Endodermal cell (in vitro differentiated cells): ENCODE measurements at regions not wholly inside any gene's neighbourhood (a gene's known extent, or its start where the extent isn't known, plus 50 kb on each side); places are given as distances from the start of the nearest gene placed in this dataset.

Source experiments
- DNase-seq: peaks from one replicate; pipeline ENCODE4 v3.0.0-alpha.2; 2017
- H3K27ac ChIP-seq: 2 replicates; pipeline ENCODE4 v1.5.1; 2013; ENCODE audit warnings: mild to moderate bottlenecking, low read depth, low read length, moderate library complexity
- H3K27me3 ChIP-seq: 2 replicates; pipeline ENCODE4 v1.6.1; 2013; ENCODE audit warnings: mild to moderate bottlenecking, low read length, moderate library complexity; ENCODE audit not compliant: insufficient read depth, control insufficient read depth, poor library complexity, severe bottlenecking
- H3K36me3 ChIP-seq: 2 replicates; pipeline ENCODE4 v1.7.0; 2013; ENCODE audit warnings: mild to moderate bottlenecking, low read length, moderate library complexity; ENCODE audit not compliant: control insufficient read depth, insufficient read depth
- H3K4me1 ChIP-seq: one replicate; pipeline ENCODE4 v1.7.0; 2013; ENCODE audit warnings: low read length; ENCODE audit not compliant: control insufficient read depth, insufficient read depth
- H3K4me3 ChIP-seq: 2 replicates; pipeline ENCODE4 v1.5.1; 2013; ENCODE audit warnings: mild to moderate bottlenecking, low read length, moderate library complexity
- H3K9ac ChIP-seq: 2 replicates; pipeline ENCODE4 v1.6.1; 2013; ENCODE audit warnings: mild to moderate bottlenecking, low read length, moderate library complexity; ENCODE audit not compliant: poor library complexity, severe bottlenecking; ENCODE audit errors: extremely low read depth
- H3K9me3 ChIP-seq: 2 replicates; pipeline ENCODE4 v1.6.1; 2013; ENCODE audit warnings: mild to moderate bottlenecking, low read length, moderate library complexity; ENCODE audit not compliant: control insufficient read depth
- H3K27ac Mint-ChIP-seq: 2 replicates; pipeline ENCODE4 v1.8.0; 2020; ENCODE audit warnings: mixed read lengths
- H3K27me3 Mint-ChIP-seq: 2 replicates; pipeline ENCODE4 v1.8.0; 2021; ENCODE audit warnings: mild to moderate bottlenecking, mixed read lengths; ENCODE audit not compliant: insufficient read depth
- H3K36me3 Mint-ChIP-seq: 2 replicates; pipeline ENCODE4 v1.8.0; 2020; ENCODE audit warnings: low read depth, mixed read lengths
- H3K4me1 Mint-ChIP-seq: 2 replicates; pipeline ENCODE4 v1.8.0; 2020; ENCODE audit warnings: mixed read lengths
- H3K4me3 Mint-ChIP-seq: 2 replicates; pipeline ENCODE4 v1.8.0; 2020; ENCODE audit warnings: mild to moderate bottlenecking, moderate library complexity, mixed read lengths
- H3K9me3 Mint-ChIP-seq: 2 replicates; pipeline ENCODE4 v1.8.0; 2020; ENCODE audit warnings: mild to moderate bottlenecking, mixed read lengths
- WGBS, 2 experiments: methylation state at CpG; one replicate each; pipeline versions ENCODE4 v1.1.5 to v1.1.7; 2013; ENCODE audit warnings: missing lambda C conversion rate in 2 of 2, mixed read lengths in 1 of 2; ENCODE audit not compliant: insufficient coverage in 1 of 2, insufficient read length in 1 of 2; 5-methylcytosine and 5-hydroxymethylcytosine counted together
- TF ChIP-seq, protein P1 (sequence below): fragments of 200-600 bp; sonication (generic); conservative IDR thresholded peaks from 2 replicates; pipeline ENCODE4 v1.5.0; 2021; ENCODE audit warnings: antibody characterized with exemption, mild to moderate bottlenecking

DNA sequence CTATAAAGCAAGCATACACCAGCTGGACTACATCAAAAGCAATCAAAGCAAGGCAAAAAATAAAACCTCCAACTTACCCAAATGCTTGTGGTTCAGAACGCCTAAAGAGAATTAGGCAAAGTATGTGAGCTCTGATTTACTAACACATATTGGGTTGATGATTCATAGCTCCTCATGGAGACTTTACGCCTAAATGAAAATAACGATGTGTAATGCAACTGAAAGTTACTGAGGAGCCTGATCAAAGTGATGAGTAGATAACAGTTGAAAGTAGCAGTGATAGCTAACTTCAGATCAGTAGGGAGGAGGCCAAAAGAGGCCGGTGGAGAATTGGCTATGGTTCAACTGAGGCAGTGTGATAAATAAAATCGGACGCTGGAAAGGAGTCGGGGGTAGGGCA, 85.0 kb downstream of the MPP7 start:
- no peaks in the 10 kb centered on the region for H3K4me1 ChIP-seq
- Mint-ChIP-seq H3K27me3 (no peaks in the 10 kb centered on the region), H3K27ac (no peak overlapping the region), H3K36me3 (no peaks in the 10 kb centered on the region), H3K9me3 (no peaks in the 10 kb centered on the region), H3K4me1 (peaks cover 24% of the 10 kb centered on the region), H3K4me3 (no peak overlapping the region)
- H3K9ac ChIP-seq = no peak overlapping the region
- peaks cover 8% of the 10 kb centered on the region for H3K27me3 ChIP-seq
- H3K36me3 ChIP-seq = no peaks in the 10 kb centered on the region
- 90 to 97% methylated on average over 5 to 7 of the region's 7 CpGs for WGBS, 2 experiments
- H3K9me3 ChIP-seq = no peaks in the 10 kb centered on the region
- no peak overlapping the region for H3K27ac ChIP-seq
- DNase-seq = no peak
- H3K4me3 ChIP-seq = no peak overlapping the region
- TF ChIP-seq, protein P1, sequence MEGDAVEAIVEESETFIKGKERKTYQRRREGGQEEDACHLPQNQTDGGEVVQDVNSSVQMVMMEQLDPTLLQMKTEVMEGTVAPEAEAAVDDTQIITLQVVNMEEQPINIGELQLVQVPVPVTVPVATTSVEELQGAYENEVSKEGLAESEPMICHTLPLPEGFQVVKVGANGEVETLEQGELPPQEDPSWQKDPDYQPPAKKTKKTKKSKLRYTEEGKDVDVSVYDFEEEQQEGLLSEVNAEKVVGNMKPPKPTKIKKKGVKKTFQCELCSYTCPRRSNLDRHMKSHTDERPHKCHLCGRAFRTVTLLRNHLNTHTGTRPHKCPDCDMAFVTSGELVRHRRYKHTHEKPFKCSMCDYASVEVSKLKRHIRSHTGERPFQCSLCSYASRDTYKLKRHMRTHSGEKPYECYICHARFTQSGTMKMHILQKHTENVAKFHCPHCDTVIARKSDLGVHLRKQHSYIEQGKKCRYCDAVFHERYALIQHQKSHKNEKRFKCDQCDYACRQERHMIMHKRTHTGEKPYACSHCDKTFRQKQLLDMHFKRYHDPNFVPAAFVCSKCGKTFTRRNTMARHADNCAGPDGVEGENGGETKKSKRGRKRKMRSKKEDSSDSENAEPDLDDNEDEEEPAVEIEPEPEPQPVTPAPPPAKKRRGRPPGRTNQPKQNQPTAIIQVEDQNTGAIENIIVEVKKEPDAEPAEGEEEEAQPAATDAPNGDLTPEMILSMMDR = no peak

DNA sequence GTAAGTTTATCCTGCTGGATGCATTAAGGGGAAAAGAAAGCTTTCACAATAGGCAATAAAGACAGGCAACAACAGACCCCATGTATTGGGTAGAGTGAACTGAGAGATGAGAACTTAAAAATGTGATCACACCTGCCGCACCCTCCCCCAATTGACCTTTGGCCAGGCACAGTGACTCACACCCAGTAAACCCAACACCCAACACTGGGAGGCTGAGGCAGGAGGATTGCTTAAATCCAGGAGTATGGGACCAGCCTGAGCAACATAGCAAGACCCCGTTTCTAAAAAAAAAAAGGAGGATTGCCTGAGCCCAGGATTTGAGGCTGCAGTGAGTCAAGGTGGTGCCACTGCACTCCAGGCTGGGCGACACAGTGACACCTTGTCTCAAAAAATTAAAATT, 86.9 kb downstream of the MPP7 start:
- Histone ChIP-seq H3K9ac (no peak overlapping the region), H3K4me1 (no peaks in the 10 kb centered on the region), H3K4me3 (no peak overlapping the region), H3K36me3 (no peaks in the 10 kb centered on the region), H3K27ac (no peak overlapping the region), H3K9me3 (no peaks in the 10 kb centered on the region), H3K27me3 (no peaks in the 10 kb centered on the region)
- TF ChIP-seq, protein P1 = no peak
- 65 to 89% methylated on average over 1 to 3 of the region's 3 CpGs for WGBS, 2 experiments
- no peaks in the 10 kb centered on the region for H3K9me3 Mint-ChIP-seq
- H3K27me3 Mint-ChIP-seq = no peaks in the 10 kb centered on the region
- no peak for DNase-seq
- H3K4me3 Mint-ChIP-seq = no peak overlapping the region
- no peaks in the 10 kb centered on the region for H3K36me3 Mint-ChIP-seq
- H3K27ac Mint-ChIP-seq = no peak overlapping the region
- H3K4me1 Mint-ChIP-seq = peaks cover 32% of the 10 kb centered on the region

DNA sequence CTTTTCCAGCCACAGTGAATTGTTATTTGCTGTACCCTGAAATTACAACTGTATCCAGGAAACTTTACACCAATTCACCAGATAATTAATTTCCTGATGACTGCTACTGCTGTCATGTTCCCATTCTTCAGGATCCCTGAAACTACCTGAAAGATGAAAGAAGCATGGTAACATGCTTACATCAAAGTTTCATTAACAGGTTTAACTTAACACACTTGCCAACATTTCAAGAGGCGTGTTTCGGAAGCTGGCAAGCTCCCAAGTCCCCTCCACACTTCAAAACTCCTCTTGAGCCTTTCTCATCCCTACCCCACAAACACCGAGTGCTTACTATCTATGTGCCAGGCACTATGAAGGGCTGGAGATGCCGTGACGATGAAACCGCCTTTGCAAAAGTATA, 88.6 kb downstream of the MPP7 start:
- no peaks in the 10 kb centered on the region for H3K36me3 ChIP-seq
- Mint-ChIP-seq H3K36me3 (no peaks in the 10 kb centered on the region), H3K4me1 (peaks cover 26% of the 10 kb centered on the region), H3K27ac (no peak overlapping the region), H3K9me3 (no peaks in the 10 kb centered on the region), H3K4me3 (no peak overlapping the region), H3K27me3 (no peaks in the 10 kb centered on the region)
- no peak overlapping the region for H3K4me3 ChIP-seq
- 95 to 100% methylated on average over 2 to 6 of the region's 6 CpGs for WGBS, 2 experiments
- H3K4me1 ChIP-seq = no peaks in the 10 kb centered on the region
- no peaks in the 10 kb centered on the region for H3K9me3 ChIP-seq
- no peak overlapping the region for H3K27ac ChIP-seq
- no peak for DNase-seq
- TF ChIP-seq, protein P1 = no peak
- no peak overlapping the region for H3K9ac ChIP-seq
- H3K27me3 ChIP-seq = no peaks in the 10 kb centered on the region
